ENCODE measurements at regions not wholly inside any gene's neighbourhood (a gene's known extent, or its start where the extent isn't known, plus 50 kb on each side); places are given as distances from the start of the nearest gene placed in this dataset.

GRCh38 chr6:121799574-121799973 lies 364.1 kb downstream of the GJA1 start:
- TF ChIP-seq POLR2A (IDR thresholded peaks at IDR 0.05; ENCODE audit: low read depth): no peak
- TF ChIP-seq, protein P1, sequence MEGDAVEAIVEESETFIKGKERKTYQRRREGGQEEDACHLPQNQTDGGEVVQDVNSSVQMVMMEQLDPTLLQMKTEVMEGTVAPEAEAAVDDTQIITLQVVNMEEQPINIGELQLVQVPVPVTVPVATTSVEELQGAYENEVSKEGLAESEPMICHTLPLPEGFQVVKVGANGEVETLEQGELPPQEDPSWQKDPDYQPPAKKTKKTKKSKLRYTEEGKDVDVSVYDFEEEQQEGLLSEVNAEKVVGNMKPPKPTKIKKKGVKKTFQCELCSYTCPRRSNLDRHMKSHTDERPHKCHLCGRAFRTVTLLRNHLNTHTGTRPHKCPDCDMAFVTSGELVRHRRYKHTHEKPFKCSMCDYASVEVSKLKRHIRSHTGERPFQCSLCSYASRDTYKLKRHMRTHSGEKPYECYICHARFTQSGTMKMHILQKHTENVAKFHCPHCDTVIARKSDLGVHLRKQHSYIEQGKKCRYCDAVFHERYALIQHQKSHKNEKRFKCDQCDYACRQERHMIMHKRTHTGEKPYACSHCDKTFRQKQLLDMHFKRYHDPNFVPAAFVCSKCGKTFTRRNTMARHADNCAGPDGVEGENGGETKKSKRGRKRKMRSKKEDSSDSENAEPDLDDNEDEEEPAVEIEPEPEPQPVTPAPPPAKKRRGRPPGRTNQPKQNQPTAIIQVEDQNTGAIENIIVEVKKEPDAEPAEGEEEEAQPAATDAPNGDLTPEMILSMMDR (IDR thresholded peaks at IDR 0.05): no peak
- no peak for TF ChIP-seq EP300 (IDR thresholded peaks at IDR 0.05)
